Esophagus squamous epithelium (tissue), 5 donors: ENCODE measurements at regions not wholly inside any gene's neighbourhood (a gene's known extent, or its start where the extent isn't known, plus 50 kb on each side); places are given as distances from the start of the nearest gene placed in this dataset.

Experiments used
- DNase-seq: peaks from one replicate; lab custom pipeline; 2025; lab: John Stamatoyannopoulos, UW
- H3K27ac ChIP-seq, 4 donors: fragments of 200-600 bp; sonication (generic); one replicate each; pipeline ENCODE4 v1.5.1; 2016 to 2019; ENCODE audit warnings: mild to moderate bottlenecking in 1 of 4
- H3K27me3 ChIP-seq, 4 donors: fragments of 200-600 bp; sonication (generic); 1 replicate in 3 of 4; 2 replicates in 1 of 4; pipeline versions ENCODE4 v1.5.1 to v1.6.0; 2017 to 2021; ENCODE audit warnings: antibody characterized with exemption in 1 of 4
- H3K36me3 ChIP-seq, 3 donors: fragments of 200-600 bp; sonication (generic); one replicate each; pipeline ENCODE4 v1.5.1; 2016 to 2019
- H3K4me1 ChIP-seq, 3 donors: fragments of 200-600 bp; sonication (generic); one replicate each; pipeline ENCODE4 v1.5.1; 2017 to 2019
- H3K4me3 ChIP-seq, 4 donors: fragments of 200-600 bp; sonication (generic); 1 replicate in 3 of 4; 2 replicates in 1 of 4; pipeline ENCODE4 v1.5.1; 2016 to 2019; ENCODE audit warnings: mild to moderate bottlenecking in 2 of 4, moderate library complexity in 1 of 4
- H3K9me3 ChIP-seq, 3 donors: fragments of 200-600 bp; sonication (generic); one replicate each; pipeline ENCODE4 v1.5.1; 2016 to 2019
- CTCF ChIP-seq, 6 experiments: fragments of 450-650 bp in 4 of 6; fragments of 200-600 bp in 2 of 6; sonication (generic) in 2 of 6; IDR thresholded peaks; one replicate each; pipeline ENCODE4 v1.5.1; 2016 to 2019; ENCODE audit warnings: antibody characterized with exemption in 6 of 6, mild to moderate bottlenecking in 4 of 6, moderate library complexity in 4 of 6
- POLR2A ChIP-seq, 4 donors: fragments of 450-650 bp; IDR thresholded peaks; one replicate each; pipeline ENCODE4 v1.6.1; 2017; ENCODE audit warnings: antibody characterized with exemption in 4 of 4, mild to moderate bottlenecking in 4 of 4, moderate library complexity in 3 of 4
- WGBS, 2 donors: methylation state at CpG; one replicate each; pipeline ENCODE4 v1.1.5; 2018; 5-methylcytosine and 5-hydroxymethylcytosine counted together
- intact Hi-C: fragments of 100-400 bp; cut with DNase I; formaldehyde crosslinking; loops from one replicate; pipeline ENCODE4 v1.15.0; 2022
- donor health status: DM: yes; HTN: yes; CAD: no.

- no peak overlapping the region for H3K27ac ChIP-seq
- DNase-seq: no peak
- H3K9me3 ChIP-seq: no peaks in the 10 kb centered on the region
- intact Hi-C loops: no loop called here
- no peak overlapping the region for H3K4me3 ChIP-seq
- 92 to 98% methylated on average over 5 of the region's 5 CpGs for WGBS, 2 donors
- H3K36me3 ChIP-seq: no peaks in the 10 kb centered on the region
- TF ChIP-seq POLR2A (IDR thresholded peaks at IDR 0.05) (no peak), CTCF (IDR thresholded peaks at IDR 0.05) (no peak)
- H3K4me1 ChIP-seq: peaks cover 0 to 8% (median 0%) of the 10 kb centered on the region in 3 donors
- no peaks in the 10 kb centered on the region for H3K27me3 ChIP-seq
Observed at GRCh38 chr20:52482044-52482443, 290.5 kb upstream of the ZFP64 start.

GRCh38 chr20:52481443-52481842 is 289.9 kb upstream of the ZFP64 start:
- Histone ChIP-seq H3K4me1 (peaks cover 0 to 8% (median 0%) of the 10 kb centered on the region in 3 donors), H3K36me3 (no peaks in the 10 kb centered on the region), H3K27me3 (no peaks in the 10 kb centered on the region), H3K9me3 (no peaks in the 10 kb centered on the region), H3K4me3 (no peak overlapping the region), H3K27ac (no peak overlapping the region)
- TF ChIP-seq CTCF (IDR thresholded peaks at IDR 0.05) (no peak), POLR2A (IDR thresholded peaks at IDR 0.05) (no peak)
- 54 to 60% methylated on average over 3 of the region's 3 CpGs for WGBS, 2 donors
- intact Hi-C loops: no loop called here
- DNase-seq: no peak

GRCh38 chr20:52476074-52476750 is 284.6 kb upstream of the ZFP64 start:
- 69 to 74% methylated on average over 7 to 9 of the region's 9 CpGs for WGBS, 2 donors
- TF ChIP-seq POLR2A (IDR thresholded peaks at IDR 0.05) (no peak), CTCF (IDR thresholded peaks at IDR 0.05) (no peak)

GRCh38 chr20:52473186-52473585 is 281.6 kb upstream of the ZFP64 start:
- 64 to 88% methylated on average over 2 to 3 of the region's 3 CpGs for WGBS, 2 donors
- H3K4me1 ChIP-seq: no peaks in the 10 kb centered on the region
- intact Hi-C loops: no loop called here
- H3K4me3 ChIP-seq: no peak overlapping the region
- DNase-seq: no peak
- H3K9me3 ChIP-seq: no peaks in the 10 kb centered on the region
- H3K27ac ChIP-seq: no peak overlapping the region
- H3K36me3 ChIP-seq: no peaks in the 10 kb centered on the region
- no peak for TF ChIP-seq POLR2A (IDR thresholded peaks at IDR 0.05)
- TF ChIP-seq CTCF (IDR thresholded peaks at IDR 0.05): no peak
- H3K27me3 ChIP-seq: no peaks in the 10 kb centered on the region

More at GRCh38 chr20:52476074-52476750, 284.6 kb upstream of the ZFP64 start:
- Histone ChIP-seq H3K36me3 (no peaks in the 10 kb centered on the region), H3K9me3 (no peaks in the 10 kb centered on the region), H3K27ac (no peak overlapping the region), H3K4me1 (no peaks in the 10 kb centered on the region), H3K4me3 (no peak overlapping the region), H3K27me3 (no peaks in the 10 kb centered on the region)
- intact Hi-C loops: no loop called here
- DNase-seq: no peak

- no peaks in the 10 kb centered on the region for H3K4me1 ChIP-seq
- TF ChIP-seq POLR2A (IDR thresholded peaks at IDR 0.05) (no peak), CTCF (IDR thresholded peaks at IDR 0.05) (no peak)
Observed at GRCh38 chr20:52470561-52470960, 279.0 kb upstream of the ZFP64 start.

More at GRCh38 chr20:52470561-52470960, 279.0 kb upstream of the ZFP64 start:
- H3K27ac ChIP-seq: no peak overlapping the region
- intact Hi-C loops: no loop called here
- H3K36me3 ChIP-seq: no peaks in the 10 kb centered on the region
- no peaks in the 10 kb centered on the region for H3K27me3 ChIP-seq
- no peak for DNase-seq
- H3K9me3 ChIP-seq: no peaks in the 10 kb centered on the region
- H3K4me3 ChIP-seq: no peak overlapping the region
